ENCODE measurements at regions not wholly inside any gene's neighbourhood (a gene's known extent, or its start where the extent isn't known, plus 50 kb on each side); places are given as distances from the start of the nearest gene placed in this dataset.

- TF ChIP-seq YY1 (IDR thresholded peaks at IDR 0.05; ENCODE audit: low read depth) (no peak), RAD21 (IDR thresholded peaks at IDR 0.05; ENCODE audit: low read depth) (no peak), FOXM1 (IDR thresholded peaks at IDR 0.05; ENCODE audit: borderline replicate concordance, low read depth) (no peak), MAX (IDR thresholded peaks at IDR 0.05) (no peak), REST (IDR thresholded peaks at IDR 0.05; ENCODE audit: low read depth) (no peak), NFIC (IDR thresholded peaks at IDR 0.05) (no peak), CEBPB (IDR thresholded peaks at IDR 0.05) (no peak), TCF12 (IDR thresholded peaks at IDR 0.05; ENCODE audit: low read depth) (no peak), TAF1 (IDR thresholded peaks at IDR 0.05; ENCODE audit: low read depth) (no peak), USF1 (IDR thresholded peaks at IDR 0.05) (no peak)
Observed at GRCh38 chr7:137165786-137166185, 177.7 kb downstream of the PTN start.

Measured in Ishikawa (cell line).